Stimulated activated CD8-positive, alpha-beta memory T cell treated with anti-CD3 and anti-CD28 coated beads, Interleukin-15, amount 100 ng/mL, for 24 hours (primary cell): ENCODE measurements at regions not wholly inside any gene's neighbourhood (a gene's known extent, or its start where the extent isn't known, plus 50 kb on each side); places are given as distances from the start of the nearest gene placed in this dataset.
"Not testable (repeated sequence)": the region's sequence is repeated elsewhere in the genome, so short reads cannot be mapped to it uniquely, and the experiment has no call there.

Source experiments
- DNase-seq: peaks from one replicate; pipeline ENCODE4 v3.0.0-alpha.2; 2020; ENCODE audit warnings: low read depth

- DNase-seq = no peak
Observed at GRCh38 chr4:26044983-26045382, 131.0 kb downstream of the SMIM20 start.

GRCh38 chr4:26047795-26048194 lies 133.8 kb downstream of the SMIM20 start:
- no peak for DNase-seq

- DNase-seq = no peak
Observed at GRCh38 chr4:26048378-26048882, 134.4 kb downstream of the SMIM20 start.

- no peak for DNase-seq
Observed at GRCh38 chr4:26048950-26049349, 134.9 kb downstream of the SMIM20 start.

- no peak for DNase-seq
Observed at GRCh38 chr4:26049447-26049846, 135.4 kb downstream of the SMIM20 start.

- DNase-seq = no peak
Observed at GRCh38 chr4:26050212-26050643, 136.2 kb downstream of the SMIM20 start.

DNA sequence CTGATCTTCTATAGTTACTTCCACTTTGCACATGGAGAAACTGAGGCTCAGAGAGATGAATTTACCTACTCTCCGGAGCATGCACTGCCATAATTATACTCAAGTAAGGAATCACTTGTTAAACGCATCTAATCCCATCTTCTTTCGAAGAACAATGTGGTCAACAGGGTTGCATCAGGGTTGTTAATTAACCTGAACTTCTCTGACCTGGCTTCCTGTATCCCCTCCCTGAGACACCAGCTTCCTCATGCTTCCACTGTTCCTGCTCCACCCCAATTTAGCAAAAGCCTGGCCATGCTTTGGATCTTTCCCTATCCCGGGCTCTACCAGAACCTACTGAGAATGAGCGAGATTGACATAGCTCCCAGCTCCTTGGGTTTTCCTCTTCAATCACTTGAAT lies 136.7 kb downstream of the SMIM20 start:
- no peak for DNase-seq

DNA sequence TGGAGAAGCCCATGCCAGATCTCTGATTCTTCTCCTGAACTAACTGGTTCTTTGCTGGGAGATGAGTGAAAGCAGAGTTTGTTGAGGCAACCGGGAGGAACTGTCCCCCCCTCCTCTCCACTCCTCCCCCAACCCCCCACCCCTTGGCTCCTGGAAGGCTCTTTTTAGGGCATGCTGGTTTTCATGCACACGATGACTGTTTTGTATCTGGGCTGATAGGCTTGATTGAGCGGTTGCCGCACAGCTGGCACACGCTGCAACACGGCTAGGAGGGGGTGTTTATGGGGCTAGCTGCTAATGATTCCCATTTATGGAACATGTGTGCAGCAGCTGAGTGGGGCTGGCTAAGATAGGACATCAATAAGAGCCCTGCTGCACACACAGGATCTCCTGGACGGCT lies 137.2 kb downstream of the SMIM20 start:
- no peak for DNase-seq

- DNase-seq = no peak
Observed at GRCh38 chr4:26052663-26053541, 138.9 kb downstream of the SMIM20 start.

GRCh38 chr4:26053761-26054160 lies 139.7 kb downstream of the SMIM20 start:
- DNase-seq = no peak

- DNase-seq = no peak
Observed at GRCh38 chr4:26055855-26056254, 141.8 kb downstream of the SMIM20 start.

- no peak for DNase-seq
Observed at GRCh38 chr4:26056406-26056805, 142.4 kb downstream of the SMIM20 start.

- DNase-seq = not testable (repeated sequence)
Observed at GRCh38 chr4:26057839-26058238, 143.8 kb downstream of the SMIM20 start.

- no peak for DNase-seq
Observed at GRCh38 chr4:26058537-26058936, 144.5 kb downstream of the SMIM20 start.

- DNase-seq = no peak
Observed at GRCh38 chr4:26059391-26060154, 145.6 kb downstream of the SMIM20 start.

GRCh38 chr4:26060286-26060685 lies 146.3 kb downstream of the SMIM20 start:
- no peak for DNase-seq

DNA sequence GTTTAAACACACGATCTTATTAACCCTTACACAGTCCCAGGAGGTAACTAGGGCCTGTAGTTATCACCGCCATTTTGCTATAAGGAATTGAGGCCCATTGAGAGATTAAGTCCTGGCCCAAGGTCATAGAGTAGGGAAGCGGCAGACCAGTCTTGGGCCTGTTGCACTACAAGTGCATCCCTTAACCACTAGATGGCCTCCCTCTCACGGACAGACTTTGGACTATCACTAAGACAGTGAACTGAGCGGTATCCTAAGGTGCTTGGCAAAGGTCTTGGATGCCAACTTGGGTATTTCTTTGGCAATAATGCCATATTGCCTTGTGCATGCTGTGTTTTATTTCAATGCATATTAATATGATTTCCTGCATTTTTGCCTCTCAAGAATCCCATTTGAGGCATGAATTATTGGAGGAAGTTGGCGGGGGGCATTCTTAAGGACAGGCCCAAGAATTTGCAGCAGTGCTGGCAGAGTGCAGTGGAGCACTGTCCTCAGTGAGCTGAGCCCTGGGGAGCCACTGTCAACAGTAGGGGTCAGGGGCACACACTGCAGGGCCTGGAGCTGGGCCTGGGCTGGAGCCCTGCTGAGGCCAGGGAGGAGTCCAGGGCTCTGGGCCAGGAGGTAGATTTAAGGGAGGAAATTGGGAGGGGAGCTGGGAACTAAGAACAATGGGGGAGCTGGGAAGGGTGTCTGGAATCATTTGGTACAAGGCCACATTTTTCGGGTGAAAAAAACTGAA lies 147.4 kb downstream of the SMIM20 start:
- no peak for DNase-seq

DNA sequence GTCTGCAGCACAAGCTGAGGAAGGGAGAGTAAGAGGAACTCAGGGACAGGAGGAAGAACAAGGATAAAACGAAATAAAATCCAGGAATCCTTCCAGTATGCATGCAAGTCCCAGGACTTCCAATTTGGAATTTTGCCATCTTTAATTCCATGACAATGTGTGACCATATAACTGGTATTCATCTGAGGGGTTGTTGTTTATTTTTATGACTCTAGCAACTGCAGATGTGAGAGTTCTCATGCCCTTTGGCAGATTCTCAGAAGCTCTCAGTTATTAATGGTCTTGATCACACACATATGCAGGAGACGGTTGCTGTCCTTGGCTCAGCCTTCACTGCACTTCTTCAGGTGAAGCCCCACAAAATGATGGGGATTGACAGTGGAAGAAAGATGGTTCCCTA lies 148.2 kb downstream of the SMIM20 start:
- no peak for DNase-seq

GRCh38 chr4:26064009-26064408 lies 150.0 kb downstream of the SMIM20 start:
- DNase-seq = not testable (repeated sequence)

- no peak for DNase-seq
Observed at GRCh38 chr4:26065833-26066232, 151.8 kb downstream of the SMIM20 start.

DNA sequence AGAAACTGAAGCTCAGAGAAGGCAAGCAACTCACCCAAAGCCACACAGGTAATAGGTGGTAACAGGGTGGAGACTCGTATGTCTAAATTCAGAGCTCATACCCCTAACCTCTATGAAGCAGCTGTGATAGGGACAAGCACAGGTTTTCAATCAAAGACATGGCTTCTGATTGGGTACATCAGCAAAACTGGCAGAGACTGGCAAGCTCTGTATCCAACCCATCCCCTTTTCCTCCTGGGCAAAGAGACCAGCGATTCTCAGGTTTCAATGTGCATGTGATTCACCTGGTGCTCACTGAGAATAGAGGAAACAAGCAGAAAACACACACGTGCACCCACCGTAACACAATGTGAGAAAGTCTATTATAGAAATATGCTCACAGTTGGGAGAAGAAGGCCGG lies 153.0 kb downstream of the SMIM20 start:
- no peak for DNase-seq

- no peak for DNase-seq
Observed at GRCh38 chr4:26069218-26069617, 155.2 kb downstream of the SMIM20 start.
